ENCODE measurements at regions not wholly inside any gene's neighbourhood (a gene's known extent, or its start where the extent isn't known, plus 50 kb on each side); places are given as distances from the start of the nearest gene placed in this dataset.

GRCh38 chr5:19408149-19408548 lies 579.9 kb downstream of the CDH18 start:
- TF ChIP-seq, protein P1, sequence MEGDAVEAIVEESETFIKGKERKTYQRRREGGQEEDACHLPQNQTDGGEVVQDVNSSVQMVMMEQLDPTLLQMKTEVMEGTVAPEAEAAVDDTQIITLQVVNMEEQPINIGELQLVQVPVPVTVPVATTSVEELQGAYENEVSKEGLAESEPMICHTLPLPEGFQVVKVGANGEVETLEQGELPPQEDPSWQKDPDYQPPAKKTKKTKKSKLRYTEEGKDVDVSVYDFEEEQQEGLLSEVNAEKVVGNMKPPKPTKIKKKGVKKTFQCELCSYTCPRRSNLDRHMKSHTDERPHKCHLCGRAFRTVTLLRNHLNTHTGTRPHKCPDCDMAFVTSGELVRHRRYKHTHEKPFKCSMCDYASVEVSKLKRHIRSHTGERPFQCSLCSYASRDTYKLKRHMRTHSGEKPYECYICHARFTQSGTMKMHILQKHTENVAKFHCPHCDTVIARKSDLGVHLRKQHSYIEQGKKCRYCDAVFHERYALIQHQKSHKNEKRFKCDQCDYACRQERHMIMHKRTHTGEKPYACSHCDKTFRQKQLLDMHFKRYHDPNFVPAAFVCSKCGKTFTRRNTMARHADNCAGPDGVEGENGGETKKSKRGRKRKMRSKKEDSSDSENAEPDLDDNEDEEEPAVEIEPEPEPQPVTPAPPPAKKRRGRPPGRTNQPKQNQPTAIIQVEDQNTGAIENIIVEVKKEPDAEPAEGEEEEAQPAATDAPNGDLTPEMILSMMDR (IDR thresholded peaks at IDR 0.05; ENCODE audit: poor library complexity) = no peak
- no peak for TF ChIP-seq EZH2phosphoT487 (IDR thresholded peaks at IDR 0.05; ENCODE audit: low read depth, severe bottlenecking, unreplicated experiment)
